WTC11 (cell line): ENCODE measurements at regions not wholly inside any gene's neighbourhood (a gene's known extent, or its start where the extent isn't known, plus 50 kb on each side); places are given as distances from the start of the nearest gene placed in this dataset.

Experiments used
- CTCF ChIP-seq: fragments of 200-600 bp; IDR thresholded peaks from 2 replicates; pipeline ENCODE4 v1.8.0; 2022; ENCODE audit warnings: antibody characterized with exemption
- E2F5 ChIP-seq: sonication (generic); formaldehyde crosslinking; IDR thresholded peaks from 2 replicates; pipeline ENCODE4 v1.8.1; 2022; ENCODE audit warnings: mild to moderate bottlenecking, moderate library complexity, missing genetic modification reagents
- ETV6 ChIP-seq: sonication (generic); formaldehyde crosslinking; IDR thresholded peaks from 2 replicates; pipeline ENCODE4 v1.8.1; 2022; ENCODE audit warnings: mild to moderate bottlenecking, missing genetic modification reagents
- FOXK1 ChIP-seq: sonication (generic); formaldehyde crosslinking; IDR thresholded peaks from 2 replicates; pipeline ENCODE4 v1.8.0; 2022; ENCODE audit warnings: mild to moderate bottlenecking, moderate library complexity, missing genetic modification reagents
- FOXP1 ChIP-seq: sonication (generic); formaldehyde crosslinking; IDR thresholded peaks from 2 replicates; pipeline ENCODE4 v1.8.0; 2022; ENCODE audit warnings: missing genetic modification reagents, mild to moderate bottlenecking, moderate library complexity, borderline replicate concordance
- GABPB1 ChIP-seq: sonication (generic); formaldehyde crosslinking; IDR thresholded peaks from 2 replicates; pipeline ENCODE4 v1.8.1; 2023; ENCODE audit warnings: mild to moderate bottlenecking, missing genetic modification reagents
- IRF2 ChIP-seq: sonication (generic); formaldehyde crosslinking; IDR thresholded peaks from 2 replicates; pipeline ENCODE4 v1.8.0; 2022; ENCODE audit warnings: low read depth, missing genetic modification reagents, borderline replicate concordance
- JAZF1 ChIP-seq: fragments of 250-450 bp; sonication (Bioruptor Pico); IDR thresholded peaks from 2 replicates; pipeline ENCODE4 v1.9.0; 2021; ENCODE audit warnings: moderate library complexity, mild to moderate bottlenecking, inconsistent platforms
- PRDM15 ChIP-seq: sonication (generic); formaldehyde crosslinking; IDR thresholded peaks from 2 replicates; pipeline ENCODE4 v1.8.0; 2022; ENCODE audit warnings: missing genetic modification reagents
- ZMAT4 ChIP-seq: fragments of 250-450 bp; sonication (Bioruptor Pico); IDR thresholded peaks from 2 replicates; pipeline ENCODE4 v1.9.0; 2021; ENCODE audit warnings: mild to moderate bottlenecking
- ZSCAN18 ChIP-seq: fragments of 250-450 bp; sonication (Bioruptor Pico); IDR thresholded peaks from 2 replicates; pipeline ENCODE4 v2.1.2; 2022; ENCODE audit warnings: mild to moderate bottlenecking, moderate library complexity

- TF ChIP-seq JAZF1 (CRISPR knock-in tag): no peak
- no peak for TF ChIP-seq ZSCAN18 (CRISPR knock-in tag)
- TF ChIP-seq GABPB1: no peak
- TF ChIP-seq CTCF: no peak
- TF ChIP-seq FOXP1 (CRISPR knock-in tag): no peak
- no peak for TF ChIP-seq E2F5 (CRISPR knock-in tag)
- no peak for TF ChIP-seq ZMAT4 (CRISPR knock-in tag)
- no peak for TF ChIP-seq FOXK1 (CRISPR knock-in tag)
- TF ChIP-seq IRF2 (CRISPR knock-in tag): no peak
- TF ChIP-seq ETV6 (CRISPR knock-in tag): no peak
- no peak for TF ChIP-seq PRDM15 (CRISPR knock-in tag)
Measured at GRCh38 chrX:65406532-65406931, 128.1 kb downstream of the LAS1L start.
